HEK293T (cell line): ENCODE measurements at regions not wholly inside any gene's neighbourhood (a gene's known extent, or its start where the extent isn't known, plus 50 kb on each side); places are given as distances from the start of the nearest gene placed in this dataset.

Experiments
- FOXA1 ChIP-seq: fragments of 450-650 bp; IDR thresholded peaks from 2 replicates; pipeline ENCODE4 v1.6.1; 2016; ENCODE audit warnings: mild to moderate bottlenecking
- HDGF ChIP-seq: fragments of 450-650 bp; IDR thresholded peaks from 2 replicates; pipeline ENCODE4 v1.6.1; 2017; ENCODE audit warnings: antibody characterized with exemption, borderline replicate concordance

- TF ChIP-seq FOXA1, result no peak
- TF ChIP-seq HDGF, result no peak
Observed at GRCh38 chr1:199287647-199288046, 648.8 kb downstream of the PTPRC start.
